ENCODE measurements at regions not wholly inside any gene's neighbourhood (a gene's known extent, or its start where the extent isn't known, plus 50 kb on each side); places are given as distances from the start of the nearest gene placed in this dataset.
"Not testable (repeated sequence)": the region's sequence is repeated elsewhere in the genome, so short reads cannot be mapped to it uniquely, and the experiment has no call there.

GRCh38 chr4:55028196-55028595 lies 97.2 kb downstream of the KDR start:
- TF ChIP-seq, protein P1, sequence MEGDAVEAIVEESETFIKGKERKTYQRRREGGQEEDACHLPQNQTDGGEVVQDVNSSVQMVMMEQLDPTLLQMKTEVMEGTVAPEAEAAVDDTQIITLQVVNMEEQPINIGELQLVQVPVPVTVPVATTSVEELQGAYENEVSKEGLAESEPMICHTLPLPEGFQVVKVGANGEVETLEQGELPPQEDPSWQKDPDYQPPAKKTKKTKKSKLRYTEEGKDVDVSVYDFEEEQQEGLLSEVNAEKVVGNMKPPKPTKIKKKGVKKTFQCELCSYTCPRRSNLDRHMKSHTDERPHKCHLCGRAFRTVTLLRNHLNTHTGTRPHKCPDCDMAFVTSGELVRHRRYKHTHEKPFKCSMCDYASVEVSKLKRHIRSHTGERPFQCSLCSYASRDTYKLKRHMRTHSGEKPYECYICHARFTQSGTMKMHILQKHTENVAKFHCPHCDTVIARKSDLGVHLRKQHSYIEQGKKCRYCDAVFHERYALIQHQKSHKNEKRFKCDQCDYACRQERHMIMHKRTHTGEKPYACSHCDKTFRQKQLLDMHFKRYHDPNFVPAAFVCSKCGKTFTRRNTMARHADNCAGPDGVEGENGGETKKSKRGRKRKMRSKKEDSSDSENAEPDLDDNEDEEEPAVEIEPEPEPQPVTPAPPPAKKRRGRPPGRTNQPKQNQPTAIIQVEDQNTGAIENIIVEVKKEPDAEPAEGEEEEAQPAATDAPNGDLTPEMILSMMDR (IDR thresholded peaks at IDR 0.05): no peak
- Histone ChIP-seq H3K4me1 (no peaks in the 10 kb centered on the region), H3K36me3 (no peaks in the 10 kb centered on the region), H3K27me3 (no peaks in the 10 kb centered on the region), H3K4me3 (no peak overlapping the region), H3K27ac (no peak overlapping the region), H3K9me3 (no peaks in the 10 kb centered on the region), H3K9ac (ENCODE audit: low read depth in 2 of 2, low read length in 2 of 2) (no peak overlapping the region)
- no peak for DNase-seq
- intact Hi-C loops (cut with DNase I): no loop called here

- Histone ChIP-seq H3K4me3 (no peak overlapping the region), H3K27ac (no peak overlapping the region), H3K9ac (ENCODE audit: low read depth in 2 of 2, low read length in 2 of 2) (no peak overlapping the region), H3K4me1 (no peaks in the 10 kb centered on the region), H3K36me3 (no peaks in the 10 kb centered on the region), H3K9me3 (no peaks in the 10 kb centered on the region), H3K27me3 (no peaks in the 10 kb centered on the region)
- DNase-seq: no peak
- intact Hi-C loops (cut with DNase I): no loop called here
- TF ChIP-seq, protein P1 (IDR thresholded peaks at IDR 0.05): no peak
Observed at GRCh38 chr4:55027596-55027995, 97.8 kb downstream of the KDR start.

DNA sequence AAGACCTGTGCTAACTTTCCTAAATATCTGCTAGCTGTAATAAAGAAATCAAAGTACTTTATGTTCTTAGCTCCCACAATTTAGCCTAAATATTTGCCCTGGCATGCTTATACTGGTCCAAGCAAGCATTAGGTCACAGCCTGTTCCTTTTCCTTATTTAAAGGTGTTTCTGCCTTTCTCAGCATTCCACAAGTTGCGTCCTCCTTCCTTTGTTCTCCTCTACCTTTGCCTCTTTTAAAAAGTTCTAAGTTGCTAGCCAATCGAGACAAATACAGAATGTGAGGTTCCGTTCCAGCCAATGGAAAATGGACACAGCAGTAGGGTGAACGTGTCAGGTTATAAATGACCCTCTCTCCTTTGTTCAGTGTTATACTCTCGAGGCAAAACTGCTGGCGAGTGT lies 99.9 kb downstream of the KDR start:
- H3K4me1 ChIP-seq; H3K9me3 ChIP-seq; H3K36me3 ChIP-seq; H3K4me3 ChIP-seq; DNase-seq; H3K9ac ChIP-seq (ENCODE audit: low read depth in 2 of 2, low read length in 2 of 2); H3K27ac ChIP-seq; intact Hi-C loops (cut with DNase I); H3K27me3 ChIP-seq: not testable (repeated sequence)

DNA sequence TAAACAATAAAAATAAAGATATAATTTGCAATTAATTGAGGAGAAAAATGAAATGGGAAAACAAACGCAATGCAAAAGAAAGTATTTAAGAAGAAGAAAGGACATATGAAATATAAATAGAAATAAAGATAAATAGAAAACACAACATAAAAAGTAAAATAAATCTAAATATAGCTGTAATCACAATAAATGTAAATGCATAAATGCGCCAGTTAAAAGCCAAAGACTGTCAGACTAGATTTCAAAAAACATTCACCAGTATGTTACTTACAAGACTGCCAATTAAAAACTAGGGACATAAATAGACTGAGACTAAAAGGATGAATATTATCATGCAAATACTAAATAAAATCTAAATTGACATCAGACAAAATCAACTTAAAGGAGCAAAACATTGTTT lies 102.4 kb downstream of the KDR start:
- Histone ChIP-seq H3K4me3 (no peak overlapping the region), H3K4me1 (no peaks in the 10 kb centered on the region), H3K27ac (no peak overlapping the region), H3K27me3 (no peaks in the 10 kb centered on the region), H3K9me3 (no peaks in the 10 kb centered on the region), H3K36me3 (no peaks in the 10 kb centered on the region), H3K9ac (ENCODE audit: low read depth in 2 of 2, low read length in 2 of 2) (no peak overlapping the region)
- DNase-seq: no peak
- TF ChIP-seq, protein P1 (IDR thresholded peaks at IDR 0.05): no peak
- intact Hi-C loops (cut with DNase I): loop anchor here (1.0 kb wide), 1 partner anchor 8 kb away; no protein-coding TSS in a partner anchor

- H3K27ac ChIP-seq: no peak overlapping the region
- intact Hi-C loops (cut with DNase I): no loop called here
- H3K4me1 ChIP-seq: no peaks in the 10 kb centered on the region
- DNase-seq: no peak
- no peak overlapping the region for H3K9ac ChIP-seq (ENCODE audit: low read depth in 2 of 2, low read length in 2 of 2)
- no peak overlapping the region for H3K4me3 ChIP-seq
- no peaks in the 10 kb centered on the region for H3K9me3 ChIP-seq
- H3K36me3 ChIP-seq: no peaks in the 10 kb centered on the region
- TF ChIP-seq, protein P1 (IDR thresholded peaks at IDR 0.05): no peak
- no peaks in the 10 kb centered on the region for H3K27me3 ChIP-seq
Observed at GRCh38 chr4:55021214-55021613, 104.2 kb downstream of the KDR start.

DNA sequence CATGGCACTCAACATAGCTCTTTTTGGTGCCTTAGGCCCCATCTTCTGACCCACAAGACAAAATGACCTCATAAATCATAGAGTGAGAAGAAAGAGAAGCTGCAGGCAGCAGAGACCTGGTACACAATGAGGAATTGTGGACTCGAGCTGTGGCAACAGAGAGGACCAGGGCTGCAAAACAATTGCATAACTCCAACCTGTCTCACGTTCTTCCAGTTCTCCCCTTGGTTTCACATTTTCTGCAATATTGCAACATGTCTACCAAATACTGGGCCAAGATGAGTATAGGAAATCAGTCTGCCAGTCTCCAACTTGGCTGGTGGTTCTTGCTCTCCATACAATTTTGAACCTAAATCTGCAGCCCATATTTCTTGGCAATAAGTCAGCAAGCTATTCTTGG lies 105.3 kb downstream of the KDR start:
- Histone ChIP-seq H3K27ac (no peak overlapping the region), H3K4me3 (no peak overlapping the region), H3K9me3 (no peaks in the 10 kb centered on the region), H3K27me3 (no peaks in the 10 kb centered on the region), H3K4me1 (no peaks in the 10 kb centered on the region), H3K9ac (ENCODE audit: low read depth in 2 of 2, low read length in 2 of 2) (no peak overlapping the region), H3K36me3 (no peaks in the 10 kb centered on the region)
- intact Hi-C loops (cut with DNase I): no loop called here
- TF ChIP-seq, protein P1 (IDR thresholded peaks at IDR 0.05): no peak
- no peak for DNase-seq
